ENCODE measurements at regions not wholly inside any gene's neighbourhood (a gene's known extent, or its start where the extent isn't known, plus 50 kb on each side); places are given as distances from the start of the nearest gene placed in this dataset.
"Not testable (repeated sequence)": the region's sequence is repeated elsewhere in the genome, so short reads cannot be mapped to it uniquely, and the experiment has no call there.

GRCh38 chr20:57834306-57835073 lies 124.7 kb upstream of the PMEPA1 start:
- DNase-seq (ENCODE audit: low spot score): no peak

DNA sequence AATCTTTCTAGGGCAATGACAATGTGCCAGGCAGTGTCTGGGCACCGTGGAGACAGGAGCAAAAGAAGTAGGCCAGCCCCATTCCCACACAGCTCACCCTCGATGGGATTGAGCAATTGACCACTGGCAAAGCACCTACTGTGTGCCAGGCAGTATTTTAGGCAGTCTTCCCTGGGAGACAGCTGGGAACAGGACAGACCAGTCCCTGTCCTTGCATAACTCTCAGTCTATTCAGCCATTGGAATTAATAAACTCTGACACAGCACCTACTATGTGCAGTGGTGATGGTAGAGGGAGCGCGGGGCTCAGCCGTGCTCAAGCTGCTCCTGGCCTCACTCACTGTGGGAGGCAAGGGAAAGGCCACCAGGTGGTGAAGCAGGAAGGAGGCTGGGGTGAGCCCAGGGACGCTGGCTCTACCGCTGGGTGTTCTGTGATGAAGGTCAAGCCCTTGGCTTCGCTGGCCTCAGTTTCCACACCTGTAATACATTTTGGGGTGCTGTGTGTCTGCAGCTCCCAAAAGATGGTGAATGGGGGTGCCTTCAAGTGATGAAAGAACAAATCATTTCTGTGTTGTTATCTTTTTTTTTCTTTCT lies 122.3 kb upstream of the PMEPA1 start:
- DNase-seq (ENCODE audit: low spot score): no peak

- no peak for DNase-seq (ENCODE audit: low spot score)
Measured at GRCh38 chr20:57831326-57831992, 121.6 kb upstream of the PMEPA1 start.

GRCh38 chr20:57830515-57830895 lies 120.7 kb upstream of the PMEPA1 start:
- no peak for DNase-seq (ENCODE audit: low spot score)

DNA sequence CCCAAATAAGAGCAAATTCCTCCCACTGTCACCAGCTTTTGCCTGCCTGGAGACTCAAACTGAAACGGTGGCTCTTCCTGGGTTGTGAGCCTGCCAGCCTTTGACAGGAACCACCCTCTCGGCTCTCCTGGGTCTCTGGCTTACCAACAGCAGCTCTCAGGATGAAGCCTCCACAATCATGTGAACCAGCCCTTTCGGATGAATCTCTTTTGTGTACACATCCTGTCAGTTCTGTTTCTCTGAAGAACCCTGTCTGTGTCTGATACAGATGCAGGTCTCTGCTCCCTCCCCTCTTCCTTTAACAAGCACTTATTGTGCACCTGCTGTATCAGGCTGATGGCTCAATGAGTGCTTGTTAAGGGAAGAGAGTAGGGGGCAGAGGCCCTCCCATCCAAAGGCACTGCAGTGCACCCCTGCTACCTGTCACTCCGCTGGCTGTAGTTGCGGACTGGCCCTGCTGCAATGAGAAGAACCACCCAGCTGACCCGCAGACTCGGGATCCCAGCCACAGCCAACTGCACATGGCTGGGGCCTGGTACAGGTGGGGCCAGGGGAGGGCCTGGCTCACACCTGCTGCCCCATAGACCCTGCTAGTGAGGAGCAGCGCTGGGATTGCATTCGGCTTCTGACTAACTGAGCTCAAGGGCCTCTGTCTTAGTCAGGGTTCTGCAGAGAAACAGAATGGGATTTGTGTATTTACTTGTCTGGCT lies 120.1 kb upstream of the PMEPA1 start:
- no peak for DNase-seq (ENCODE audit: low spot score)

GRCh38 chr20:57829336-57829735 lies 119.5 kb upstream of the PMEPA1 start:
- no peak for DNase-seq (ENCODE audit: low spot score)

GRCh38 chr20:57828696-57829095 lies 118.9 kb upstream of the PMEPA1 start:
- no peak for DNase-seq (ENCODE audit: low spot score)

GRCh38 chr20:57826666-57827287 lies 117.0 kb upstream of the PMEPA1 start:
- DNase-seq (ENCODE audit: low spot score): no peak

GRCh38 chr20:57824909-57825308 lies 115.1 kb upstream of the PMEPA1 start:
- DNase-seq (ENCODE audit: low spot score): no peak

DNA sequence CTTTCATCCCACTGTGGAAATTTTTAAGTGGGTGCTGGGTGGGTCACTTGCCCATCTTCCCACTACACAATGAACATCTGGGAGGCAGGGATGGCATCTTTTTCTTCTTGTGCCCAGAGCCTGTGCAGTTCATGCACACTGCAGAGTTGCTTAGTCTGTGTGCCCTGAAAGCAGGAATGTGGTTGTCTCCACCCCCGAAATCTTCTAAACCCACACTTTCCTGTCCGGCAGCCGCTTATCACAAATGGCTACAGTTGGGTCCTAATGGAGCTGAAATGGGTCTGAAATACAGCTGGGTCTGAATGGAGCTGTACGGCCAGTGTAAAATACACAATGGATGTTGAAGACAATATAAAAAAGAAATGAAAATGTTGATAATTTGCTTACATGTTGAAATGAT lies 112.1 kb upstream of the PMEPA1 start:
- no peak for DNase-seq (ENCODE audit: low spot score)

DNA sequence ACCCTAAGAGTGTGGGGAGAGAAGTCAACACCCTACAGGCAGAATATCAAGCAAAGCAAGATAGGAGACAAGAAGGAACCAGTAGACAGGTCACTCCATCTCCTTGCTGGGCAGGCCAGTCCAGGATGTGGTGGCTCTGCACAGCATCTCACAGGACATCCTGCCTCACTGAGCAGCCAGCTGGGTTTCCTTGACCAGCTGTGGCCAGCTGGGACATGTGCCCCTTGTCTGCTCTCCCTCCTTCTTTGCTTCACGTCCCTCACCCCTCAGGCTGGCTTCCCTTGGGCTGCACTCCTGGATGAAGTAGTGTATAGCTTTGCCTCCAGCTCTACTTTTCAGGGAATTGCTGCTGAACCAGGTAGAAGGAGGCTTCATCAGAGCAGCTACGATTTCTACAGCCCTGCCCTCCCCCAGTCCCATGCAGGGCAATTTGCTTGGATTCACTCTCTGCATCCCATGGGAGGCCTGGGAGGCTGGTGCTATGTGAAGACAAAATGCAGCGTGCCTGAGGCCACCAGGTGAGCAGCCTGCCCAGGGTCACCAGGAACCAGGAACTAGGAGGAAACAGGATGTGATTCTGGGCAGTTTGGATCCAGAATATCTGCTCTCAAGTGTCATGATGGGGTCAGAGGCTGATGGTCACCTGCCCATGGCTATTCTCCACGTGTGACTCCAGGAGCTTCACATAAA lies 110.0 kb upstream of the PMEPA1 start:
- no peak for DNase-seq (ENCODE audit: low spot score)

GRCh38 chr20:57819291-57819690 lies 109.5 kb upstream of the PMEPA1 start:
- DNase-seq (ENCODE audit: low spot score): no peak

GRCh38 chr20:57818418-57819181 lies 108.8 kb upstream of the PMEPA1 start:
- no peak for DNase-seq (ENCODE audit: low spot score)

DNA sequence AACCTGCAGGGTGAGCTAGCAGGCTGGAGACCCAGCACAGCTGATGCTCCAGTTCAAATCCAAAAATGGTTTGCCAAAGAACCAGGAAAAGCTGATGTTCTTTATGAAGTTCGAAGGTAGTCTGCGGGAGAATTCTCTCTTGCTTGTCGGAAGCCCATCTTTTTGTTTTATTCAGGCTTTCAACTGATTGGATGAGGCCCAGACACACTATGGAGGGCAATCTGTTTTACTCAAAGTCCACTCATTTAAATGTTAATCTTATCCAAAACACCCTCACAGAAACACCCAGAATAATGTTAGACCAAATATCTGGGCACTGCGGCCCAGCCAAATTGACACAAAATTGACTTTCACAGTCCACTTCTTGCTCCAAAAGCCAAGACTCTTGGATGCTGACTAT lies 105.6 kb upstream of the PMEPA1 start:
- no peak for DNase-seq (ENCODE audit: low spot score)

- DNase-seq (ENCODE audit: low spot score): no peak
Measured at GRCh38 chr20:57814529-57814928, 104.7 kb upstream of the PMEPA1 start.

DNA sequence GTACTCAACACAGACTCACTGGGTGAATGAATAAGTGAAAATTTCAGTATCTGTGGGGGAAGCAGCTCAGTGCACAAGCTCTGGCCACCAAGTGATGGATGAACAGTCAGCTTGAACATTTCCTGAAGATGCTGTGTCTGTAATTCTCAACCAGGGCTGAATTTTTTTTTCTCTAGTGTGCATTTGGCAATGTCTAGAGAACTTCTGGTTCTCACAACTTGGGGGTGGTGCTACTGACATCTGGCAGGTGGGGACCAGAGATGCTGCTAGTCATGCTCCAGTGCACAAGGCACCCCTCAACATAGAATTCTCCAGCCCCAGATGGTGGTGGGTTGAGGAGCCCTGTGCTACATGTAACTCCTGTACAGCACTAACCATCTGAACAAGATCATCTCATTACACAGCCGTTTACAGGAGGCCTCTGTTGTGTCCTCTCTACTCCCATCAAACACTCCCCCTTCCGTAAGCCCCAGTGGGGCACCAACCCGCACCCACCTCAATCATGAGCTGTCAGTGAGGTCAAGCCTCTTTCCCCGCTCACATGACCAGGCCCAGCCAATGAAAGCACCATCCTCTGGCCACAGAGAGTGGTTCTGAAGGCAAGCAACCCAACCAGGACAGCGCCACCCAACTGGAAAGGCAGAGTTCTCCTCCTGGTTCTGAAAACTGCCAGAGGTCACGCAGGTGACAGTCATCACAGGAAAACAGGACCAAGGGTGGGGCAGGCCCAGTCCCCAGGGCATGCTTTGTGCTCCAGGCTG lies 103.9 kb upstream of the PMEPA1 start:
- no peak for DNase-seq (ENCODE audit: low spot score)

DNA sequence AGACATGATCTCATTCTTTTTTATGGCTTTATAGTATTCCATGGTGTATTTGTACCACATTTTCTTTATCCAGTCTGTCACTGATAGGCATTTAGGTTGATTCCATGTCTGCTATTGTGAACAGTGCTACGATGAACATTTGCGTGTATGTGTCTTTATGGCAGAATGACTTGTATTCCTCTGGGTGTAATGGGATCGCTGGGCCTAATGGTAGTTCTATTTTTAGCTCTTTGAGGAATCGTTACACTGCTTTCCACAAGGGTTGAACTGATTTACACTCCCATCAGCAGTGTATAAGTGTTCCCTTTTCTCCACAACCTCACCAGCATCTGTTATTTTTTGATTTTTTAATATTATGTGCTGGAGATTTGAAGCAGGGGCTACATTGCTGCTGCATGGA lies 102.8 kb upstream of the PMEPA1 start:
- not testable (repeated sequence) for DNase-seq (ENCODE audit: low spot score)

DNA sequence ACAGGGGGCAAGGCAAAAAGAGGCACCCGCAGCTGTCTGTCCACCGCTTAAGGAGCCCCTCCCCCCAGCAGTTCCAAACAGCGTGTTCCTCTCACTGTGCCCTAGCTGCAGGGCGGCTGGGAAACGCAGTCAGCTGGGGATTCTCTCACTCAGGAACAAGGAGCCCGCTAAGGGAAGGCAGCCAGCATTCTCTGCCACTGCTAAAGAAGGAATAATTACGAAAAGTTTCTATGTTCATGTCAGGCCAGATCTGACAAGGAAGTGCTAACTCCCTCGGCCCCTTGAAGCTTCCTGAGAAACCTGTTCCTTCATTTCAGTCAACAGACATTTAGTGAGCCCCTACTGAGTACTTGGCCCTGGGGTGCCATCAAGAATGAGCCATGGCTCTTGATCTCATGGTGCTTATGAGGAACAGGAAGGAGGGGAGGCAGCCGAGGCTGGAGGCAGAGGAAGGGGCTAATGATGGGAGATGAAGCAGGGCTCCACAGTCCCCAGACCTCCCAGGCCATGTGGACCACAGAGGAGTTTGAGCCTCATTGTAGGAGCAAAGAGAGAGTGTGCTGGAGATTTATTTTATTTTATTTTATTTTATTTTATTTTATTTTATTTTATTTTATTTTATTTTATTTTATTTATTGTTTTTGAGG lies 101.7 kb upstream of the PMEPA1 start:
- no peak for DNase-seq (ENCODE audit: low spot score)

Data from mesenteric fat pad (tissue), 1 donor.